ENCODE measurements at regions not wholly inside any gene's neighbourhood (a gene's known extent, or its start where the extent isn't known, plus 50 kb on each side); places are given as distances from the start of the nearest gene placed in this dataset.

DNA sequence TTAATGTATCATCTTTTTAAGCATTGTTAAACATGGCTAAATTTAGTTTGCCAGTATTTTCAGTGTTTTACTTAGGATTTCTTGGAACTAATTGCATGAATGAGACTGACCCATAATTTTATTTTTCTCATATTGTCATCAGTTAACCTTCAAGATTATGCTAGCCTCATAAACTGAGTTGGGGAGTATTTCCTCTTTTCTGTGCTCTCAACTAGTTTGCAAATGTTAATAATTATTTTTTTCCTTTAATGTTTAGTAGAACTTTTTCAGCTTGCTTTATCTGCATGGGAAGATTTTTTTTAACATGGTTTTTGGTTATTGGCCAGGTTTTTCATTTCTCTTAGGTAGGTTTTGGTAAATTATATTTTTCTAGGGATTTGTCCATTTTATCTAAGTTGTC lies 235.4 kb upstream of the SESN3 start:
- TF ChIP-seq, protein P1, sequence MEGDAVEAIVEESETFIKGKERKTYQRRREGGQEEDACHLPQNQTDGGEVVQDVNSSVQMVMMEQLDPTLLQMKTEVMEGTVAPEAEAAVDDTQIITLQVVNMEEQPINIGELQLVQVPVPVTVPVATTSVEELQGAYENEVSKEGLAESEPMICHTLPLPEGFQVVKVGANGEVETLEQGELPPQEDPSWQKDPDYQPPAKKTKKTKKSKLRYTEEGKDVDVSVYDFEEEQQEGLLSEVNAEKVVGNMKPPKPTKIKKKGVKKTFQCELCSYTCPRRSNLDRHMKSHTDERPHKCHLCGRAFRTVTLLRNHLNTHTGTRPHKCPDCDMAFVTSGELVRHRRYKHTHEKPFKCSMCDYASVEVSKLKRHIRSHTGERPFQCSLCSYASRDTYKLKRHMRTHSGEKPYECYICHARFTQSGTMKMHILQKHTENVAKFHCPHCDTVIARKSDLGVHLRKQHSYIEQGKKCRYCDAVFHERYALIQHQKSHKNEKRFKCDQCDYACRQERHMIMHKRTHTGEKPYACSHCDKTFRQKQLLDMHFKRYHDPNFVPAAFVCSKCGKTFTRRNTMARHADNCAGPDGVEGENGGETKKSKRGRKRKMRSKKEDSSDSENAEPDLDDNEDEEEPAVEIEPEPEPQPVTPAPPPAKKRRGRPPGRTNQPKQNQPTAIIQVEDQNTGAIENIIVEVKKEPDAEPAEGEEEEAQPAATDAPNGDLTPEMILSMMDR (IDR thresholded peaks at IDR 0.05; ENCODE audit: poor library complexity) = no peak
- no peak for TF ChIP-seq EZH2 (IDR thresholded peaks at IDR 0.05; ENCODE audit: borderline replicate concordance)
- no peak for TF ChIP-seq EZH2phosphoT487 (IDR thresholded peaks at IDR 0.05; ENCODE audit: low read depth, severe bottlenecking, unreplicated experiment)
